Choroid plexus epithelial cell (primary cell): ENCODE measurements at regions not wholly inside any gene's neighbourhood (a gene's known extent, or its start where the extent isn't known, plus 50 kb on each side); places are given as distances from the start of the nearest gene placed in this dataset.

ENCODE experiments used
- DNase-seq: peaks from one replicate; pipeline ENCODE4 v3.0.0-alpha.2; 2010; ENCODE audit warnings: low read depth
- H3K4me3 ChIP-seq: 2 replicates; pipeline ENCODE4 v1.5.1; 2011; ENCODE audit warnings: low read depth, mild to moderate bottlenecking, control low read depth, low read length, moderate library complexity
- TF ChIP-seq, protein P1 (sequence below): conservative IDR thresholded peaks from 2 replicates; pipeline ENCODE4 v1.5.1; 2011; ENCODE audit warnings: low read depth, mild to moderate bottlenecking, control low read depth, inconsistent platforms, low read length, moderate library complexity

DNA sequence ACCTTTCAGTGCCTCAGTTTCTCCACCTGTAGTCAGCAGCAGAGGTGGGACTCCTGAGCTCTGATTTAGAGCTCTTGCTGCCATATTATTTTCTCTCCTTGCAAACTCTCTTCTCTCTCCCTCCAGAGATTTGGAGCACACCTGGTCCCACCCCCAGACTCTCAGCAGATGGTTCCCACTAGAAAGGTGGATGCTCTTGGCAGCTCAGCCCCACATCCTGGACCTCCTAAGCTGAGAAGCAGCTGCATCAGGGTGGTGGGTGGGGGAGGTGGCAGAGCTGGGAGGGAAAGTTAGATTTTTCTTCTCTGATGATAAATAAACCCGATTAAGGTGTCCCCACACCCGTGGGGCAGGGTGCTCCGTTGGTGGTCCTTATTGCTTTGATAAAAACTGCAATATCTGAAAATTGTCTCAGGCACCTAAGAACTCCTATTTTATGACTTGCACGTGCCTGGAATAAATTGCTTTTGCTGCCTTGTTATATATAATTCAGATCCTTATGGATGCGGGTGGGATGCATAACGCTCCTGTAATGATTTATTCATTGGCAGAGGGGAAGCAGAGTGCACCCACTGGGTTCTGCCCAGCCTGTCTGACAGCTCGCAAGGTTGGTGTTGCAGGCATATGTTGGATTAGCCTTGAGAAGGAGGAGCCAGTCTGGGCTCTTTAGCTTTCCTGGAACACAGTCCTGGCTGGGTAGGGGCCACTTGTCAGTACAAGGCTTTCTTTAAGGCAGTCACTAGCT, 214.2 kb downstream of the SUDS3 start:
- TF ChIP-seq, protein P1, sequence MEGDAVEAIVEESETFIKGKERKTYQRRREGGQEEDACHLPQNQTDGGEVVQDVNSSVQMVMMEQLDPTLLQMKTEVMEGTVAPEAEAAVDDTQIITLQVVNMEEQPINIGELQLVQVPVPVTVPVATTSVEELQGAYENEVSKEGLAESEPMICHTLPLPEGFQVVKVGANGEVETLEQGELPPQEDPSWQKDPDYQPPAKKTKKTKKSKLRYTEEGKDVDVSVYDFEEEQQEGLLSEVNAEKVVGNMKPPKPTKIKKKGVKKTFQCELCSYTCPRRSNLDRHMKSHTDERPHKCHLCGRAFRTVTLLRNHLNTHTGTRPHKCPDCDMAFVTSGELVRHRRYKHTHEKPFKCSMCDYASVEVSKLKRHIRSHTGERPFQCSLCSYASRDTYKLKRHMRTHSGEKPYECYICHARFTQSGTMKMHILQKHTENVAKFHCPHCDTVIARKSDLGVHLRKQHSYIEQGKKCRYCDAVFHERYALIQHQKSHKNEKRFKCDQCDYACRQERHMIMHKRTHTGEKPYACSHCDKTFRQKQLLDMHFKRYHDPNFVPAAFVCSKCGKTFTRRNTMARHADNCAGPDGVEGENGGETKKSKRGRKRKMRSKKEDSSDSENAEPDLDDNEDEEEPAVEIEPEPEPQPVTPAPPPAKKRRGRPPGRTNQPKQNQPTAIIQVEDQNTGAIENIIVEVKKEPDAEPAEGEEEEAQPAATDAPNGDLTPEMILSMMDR = no peak
- H3K4me3 ChIP-seq = no peak overlapping the region
- no peak for DNase-seq

GRCh38 chr12:118603610-118604361, 227.4 kb downstream of the SUDS3 start:
- no peak for DNase-seq
- no peak overlapping the region for H3K4me3 ChIP-seq
- TF ChIP-seq, protein P1 = no peak

DNA sequence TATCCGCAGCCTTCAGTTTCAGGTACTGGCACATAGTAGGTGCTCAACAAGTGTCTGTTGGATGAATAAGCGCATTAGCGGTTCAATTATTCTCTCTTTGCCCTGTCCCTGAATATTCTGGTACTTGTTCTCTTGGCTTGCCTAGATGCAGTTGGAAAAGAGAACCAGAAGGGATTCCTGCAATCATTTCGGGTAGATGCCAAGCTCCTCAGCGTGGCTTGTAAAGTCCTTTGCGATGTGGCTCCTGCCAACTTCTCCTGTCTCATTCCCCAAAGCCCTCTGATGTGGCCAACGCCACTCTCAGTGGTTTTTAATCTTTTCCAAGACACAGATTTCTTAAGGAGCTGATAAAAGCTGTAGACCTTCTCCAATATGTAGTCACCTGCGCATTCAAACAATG, 230.3 kb downstream of the SUDS3 start:
- TF ChIP-seq, protein P1 = no peak
- DNase-seq = no peak
- H3K4me3 ChIP-seq = no peak overlapping the region

DNA sequence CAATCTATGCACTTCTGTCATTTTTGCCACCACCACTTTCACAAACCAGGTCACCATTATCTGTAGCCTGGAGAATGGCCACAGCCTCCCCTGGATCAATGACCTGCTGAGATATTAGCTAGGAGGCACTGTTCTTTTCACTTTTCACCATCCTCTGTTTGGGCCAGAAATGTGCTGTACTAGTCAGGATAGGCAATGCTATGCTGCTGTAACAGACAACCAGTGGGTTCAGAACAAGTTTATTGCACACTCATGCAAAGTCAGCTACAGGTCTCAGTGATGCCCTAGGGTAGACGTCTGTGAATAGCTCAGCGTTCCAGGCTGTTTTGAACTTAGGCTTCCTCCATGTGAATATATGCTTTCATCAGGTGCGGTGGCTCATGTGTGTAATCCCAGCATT, 231.5 kb downstream of the SUDS3 start:
- H3K4me3 ChIP-seq = no peak overlapping the region
- TF ChIP-seq, protein P1 = no peak
- no peak for DNase-seq

DNA sequence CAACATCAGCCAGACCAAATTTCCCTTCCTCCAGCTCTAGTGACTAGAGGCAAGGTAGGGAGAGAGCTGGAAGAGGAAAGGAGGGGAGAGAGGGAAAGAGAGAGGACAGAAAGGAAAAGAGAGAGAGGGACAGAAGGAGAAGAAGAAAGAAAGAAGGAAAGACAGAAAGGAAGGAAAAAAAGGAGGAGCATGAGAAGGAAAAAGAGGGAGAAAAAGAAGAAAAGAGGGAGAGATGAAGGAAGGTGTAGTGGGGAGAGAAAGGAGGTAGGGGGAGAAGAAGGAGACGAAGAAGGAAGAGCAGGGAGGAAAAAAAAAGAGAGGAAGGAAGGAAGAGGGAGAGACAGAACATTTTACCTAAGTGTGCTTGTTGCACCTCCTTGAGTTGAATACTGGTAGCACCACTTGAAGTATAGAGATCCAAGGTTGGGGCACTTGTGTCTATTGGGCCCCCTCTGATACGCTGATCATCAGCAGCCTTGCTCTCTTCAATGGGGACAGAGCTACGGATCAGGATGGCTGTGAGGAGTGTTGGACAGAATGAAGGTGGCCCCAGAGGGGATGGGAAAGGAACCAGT, 232.5 kb downstream of the SUDS3 start:
- DNase-seq = no peak
- TF ChIP-seq, protein P1 = no peak
- no peak overlapping the region for H3K4me3 ChIP-seq

DNA sequence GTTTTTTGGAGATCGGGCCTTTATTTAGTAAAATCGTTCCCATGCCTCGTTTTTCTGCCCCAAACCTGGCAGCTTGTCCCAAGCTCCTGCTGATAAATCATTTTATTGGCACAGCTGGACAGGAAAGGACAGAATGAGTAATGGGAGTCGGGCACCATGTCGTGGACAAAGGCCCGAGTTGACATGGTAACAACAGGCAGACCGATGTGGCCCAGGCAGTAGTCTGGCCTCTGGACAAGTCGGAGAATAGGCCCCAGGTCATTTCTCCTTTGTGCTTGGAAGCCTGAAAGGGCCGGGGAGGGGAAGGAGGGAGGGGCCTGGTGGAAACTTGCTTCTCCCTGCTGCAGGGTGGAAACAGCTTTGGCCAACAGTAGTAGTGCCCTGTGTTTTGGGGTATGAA, 234.9 kb downstream of the SUDS3 start:
- TF ChIP-seq, protein P1 = no peak
- DNase-seq = no peak

More for the DNA sequence above, 234.9 kb downstream of the SUDS3 start:
- no peak overlapping the region for H3K4me3 ChIP-seq
